Hypothalamus (tissue), 51 donors: ENCODE measurements at regions not wholly inside any gene's neighbourhood (a gene's known extent, or its start where the extent isn't known, plus 50 kb on each side); places are given as distances from the start of the nearest gene placed in this dataset.
A peak's percentile ranks its signal among the peaks of the same experiment; 100 is the strongest.

Source experiments
- DNase-seq, 51 donors: peaks; one replicate each; lab custom pipeline; 2025; lab: John Stamatoyannopoulos, UW

DNA sequence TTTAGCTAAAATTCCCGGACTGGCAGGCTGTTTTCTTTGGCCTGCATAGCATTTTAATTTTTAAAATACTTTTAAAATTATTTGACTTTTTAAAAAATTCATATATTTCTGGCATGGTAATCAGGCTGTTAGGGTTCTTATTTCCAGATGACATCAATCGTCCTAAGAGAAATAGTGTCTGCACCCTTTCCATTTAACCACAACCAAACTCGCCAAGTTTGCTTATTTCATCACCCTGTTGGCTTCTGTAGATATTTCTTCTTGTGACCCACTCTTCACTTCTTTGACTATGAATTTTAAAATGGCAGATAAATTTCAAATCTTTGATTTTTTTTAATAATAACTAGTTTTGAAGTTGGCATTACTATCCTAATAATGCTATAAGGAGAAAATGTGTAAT lies 675.7 kb upstream of the FTMT start:
- DNase-seq: no peak

GRCh38 chr5:121182788-121183490 lies 668.7 kb upstream of the FTMT start:
- DNase-seq: no peak

GRCh38 chr5:121188849-121189248 lies 662.8 kb upstream of the FTMT start:
- DNase-seq: no peak

DNA sequence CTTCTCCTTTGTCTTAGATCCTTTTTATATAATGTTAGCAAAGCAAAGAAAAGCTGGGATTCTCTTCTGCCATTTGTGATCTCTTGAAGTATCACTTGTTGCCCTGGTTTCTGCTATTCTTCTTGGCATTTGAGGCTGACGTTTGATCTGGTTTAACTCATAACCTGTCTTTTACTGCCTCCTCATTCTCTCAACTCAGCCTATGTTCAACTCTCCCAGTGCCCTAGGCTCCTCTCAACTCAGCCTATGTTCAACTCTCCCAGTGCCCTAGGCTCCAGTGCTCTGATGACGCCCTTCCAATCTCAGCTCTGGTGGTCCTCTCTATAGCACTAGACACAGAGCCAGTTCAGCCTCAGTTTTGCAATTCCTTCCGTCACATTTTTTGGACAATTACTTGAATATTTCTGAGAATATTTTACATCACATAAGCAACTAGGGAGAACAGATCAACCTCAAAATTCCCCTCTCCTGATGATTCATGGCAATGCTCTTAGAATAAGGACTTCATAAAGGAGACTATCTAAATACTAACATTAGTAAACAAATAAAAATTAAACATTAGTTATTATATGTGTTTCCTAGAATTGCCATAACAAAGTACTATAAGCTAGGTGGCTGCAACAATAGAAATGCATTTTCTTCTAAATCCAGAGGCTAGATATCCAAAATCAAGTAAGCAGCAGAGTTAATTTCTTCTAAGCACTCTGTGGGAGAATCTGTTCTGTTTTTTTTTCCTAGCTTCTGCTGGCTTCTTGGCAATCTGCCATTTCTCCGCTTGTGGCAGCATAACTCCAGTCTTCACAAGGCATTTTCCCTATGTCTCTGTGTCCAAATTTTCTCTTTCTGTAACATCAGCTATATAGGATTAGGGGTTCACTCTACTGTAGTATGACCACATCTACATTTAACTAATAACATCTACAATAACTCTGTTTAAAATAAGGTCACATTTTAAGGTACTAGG lies 662.1 kb upstream of the FTMT start:
- DNase-seq: peak in 10 of 51 donors; percentile 0 to 20 (median 7)

DNA sequence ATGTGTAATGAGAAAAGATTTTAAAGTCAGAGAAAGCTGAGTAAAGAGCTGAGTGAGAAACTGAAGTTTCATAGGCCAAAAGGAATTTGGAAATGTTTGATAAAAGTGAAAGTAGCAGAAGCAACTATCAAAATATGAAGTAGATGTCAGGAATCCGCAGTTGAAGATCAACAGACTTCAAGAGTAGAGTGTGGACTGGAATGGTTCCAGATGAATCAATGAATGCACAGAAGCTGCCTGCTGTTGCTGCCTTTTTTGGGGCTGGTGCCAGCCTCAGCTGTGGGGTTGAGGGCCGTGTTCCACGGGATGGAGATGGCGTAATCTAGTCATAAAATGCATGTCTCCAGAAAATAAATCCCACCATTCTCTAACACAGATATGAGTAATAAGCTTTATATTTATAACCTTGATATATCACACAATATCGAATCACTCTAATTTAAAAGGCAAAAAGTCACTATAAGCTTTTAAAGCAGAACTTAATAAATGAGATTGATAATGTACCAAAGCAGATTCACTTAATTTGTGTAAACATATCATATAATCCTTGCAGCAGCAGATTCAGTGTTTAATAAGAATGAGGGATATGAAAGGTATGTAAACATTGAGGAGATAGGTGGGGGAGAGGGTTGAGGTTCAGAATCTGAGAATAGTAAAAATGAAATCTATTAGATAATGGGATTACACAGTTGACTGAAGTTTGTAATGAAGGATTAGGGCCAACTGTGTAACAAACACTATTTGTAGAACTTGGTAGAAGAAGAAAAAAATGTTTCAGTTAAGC lies 652.3 kb upstream of the FTMT start:
- peak in 7 of 51 donors; percentile 0 to 19 (median 4) for DNase-seq

DNA sequence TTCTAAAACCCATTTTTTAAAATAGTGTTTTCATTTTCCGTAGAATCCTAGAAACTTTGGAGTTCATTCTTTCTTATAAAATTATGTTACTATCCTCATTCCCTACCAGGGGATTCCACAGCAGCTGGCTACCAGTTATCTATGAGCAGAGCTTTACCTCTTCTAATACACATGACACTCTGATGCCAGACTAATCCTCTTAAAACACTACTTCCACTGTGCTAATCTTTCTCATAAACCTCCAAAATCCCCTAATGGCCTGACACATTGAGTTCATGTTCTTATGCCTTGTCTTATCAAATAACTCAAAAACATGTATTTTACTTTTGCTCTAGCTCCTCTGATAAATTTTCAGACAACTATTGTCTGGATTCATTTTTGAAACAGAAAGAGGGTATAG lies 633.6 kb upstream of the FTMT start:
- DNase-seq: no peak

- DNase-seq: no peak
Measured at GRCh38 chr5:121221483-121221882, 630.2 kb upstream of the FTMT start.

GRCh38 chr5:121226765-121227164 lies 624.9 kb upstream of the FTMT start:
- DNase-seq: no peak

DNA sequence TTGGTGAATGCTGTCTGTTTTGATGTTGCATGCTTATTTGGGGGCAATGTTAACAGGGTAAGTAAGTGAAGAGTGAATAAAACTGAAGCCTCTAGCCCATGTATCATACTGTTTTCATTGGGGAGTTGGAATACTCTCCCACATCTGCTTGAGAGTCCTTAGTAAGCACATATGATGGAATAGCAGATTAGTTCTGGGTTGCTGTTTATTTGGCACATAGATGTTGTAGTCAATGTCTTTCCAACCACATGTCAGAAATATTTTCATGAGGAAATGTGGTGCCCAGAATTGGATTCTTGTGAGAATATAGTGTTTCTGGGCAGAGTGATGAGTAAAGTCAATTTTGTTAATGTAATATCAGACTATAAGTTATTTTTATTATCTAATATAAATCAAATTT lies 611.7 kb upstream of the FTMT start:
- DNase-seq: no peak

- no peak for DNase-seq
Measured at GRCh38 chr5:121246971-121247370, 604.7 kb upstream of the FTMT start.

GRCh38 chr5:121251954-121252353 lies 599.7 kb upstream of the FTMT start:
- DNase-seq: no peak

- no peak for DNase-seq
Measured at GRCh38 chr5:121257621-121258020, 594.1 kb upstream of the FTMT start.

DNA sequence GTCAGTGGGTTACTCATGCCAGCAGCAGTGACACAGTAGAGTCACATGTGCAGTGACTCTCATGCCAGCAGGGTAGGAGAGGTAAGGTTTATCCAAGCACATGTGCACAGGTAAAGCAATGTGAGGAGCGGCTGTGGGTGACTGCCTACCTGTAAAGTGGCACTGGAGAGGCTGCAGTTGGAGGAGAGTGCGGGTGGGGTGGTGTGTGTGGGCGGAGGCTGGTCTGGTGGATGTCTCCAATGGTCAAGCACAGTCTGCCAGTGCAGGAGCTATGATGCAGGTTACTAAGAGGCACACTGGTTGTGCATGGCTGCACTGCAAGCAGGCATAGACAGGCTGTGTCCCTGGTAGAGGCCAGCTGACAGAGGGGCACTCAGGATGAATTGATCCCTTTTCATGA lies 588.2 kb upstream of the FTMT start:
- no peak for DNase-seq

DNA sequence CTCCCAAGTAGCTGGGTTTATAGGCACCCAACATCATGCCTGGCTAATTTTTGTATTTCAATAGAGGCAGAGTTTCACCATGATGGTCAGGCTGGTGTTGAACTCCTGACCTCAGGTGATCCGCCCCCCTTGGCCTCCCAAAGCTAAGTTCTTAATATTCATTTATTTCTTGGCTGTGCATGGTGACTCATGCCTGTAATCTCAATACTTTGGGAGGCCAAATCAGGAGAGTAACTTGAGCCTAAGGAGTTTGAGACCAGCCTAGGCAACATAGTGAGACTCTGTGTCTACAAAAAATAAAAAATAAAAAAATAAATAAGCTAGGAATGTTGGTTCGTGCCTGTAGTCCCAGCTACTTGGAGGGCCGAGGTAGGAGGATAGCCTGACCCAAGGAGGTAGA lies 587.1 kb upstream of the FTMT start:
- no peak for DNase-seq

- no peak for DNase-seq
Measured at GRCh38 chr5:121271546-121271945, 580.1 kb upstream of the FTMT start.

DNA sequence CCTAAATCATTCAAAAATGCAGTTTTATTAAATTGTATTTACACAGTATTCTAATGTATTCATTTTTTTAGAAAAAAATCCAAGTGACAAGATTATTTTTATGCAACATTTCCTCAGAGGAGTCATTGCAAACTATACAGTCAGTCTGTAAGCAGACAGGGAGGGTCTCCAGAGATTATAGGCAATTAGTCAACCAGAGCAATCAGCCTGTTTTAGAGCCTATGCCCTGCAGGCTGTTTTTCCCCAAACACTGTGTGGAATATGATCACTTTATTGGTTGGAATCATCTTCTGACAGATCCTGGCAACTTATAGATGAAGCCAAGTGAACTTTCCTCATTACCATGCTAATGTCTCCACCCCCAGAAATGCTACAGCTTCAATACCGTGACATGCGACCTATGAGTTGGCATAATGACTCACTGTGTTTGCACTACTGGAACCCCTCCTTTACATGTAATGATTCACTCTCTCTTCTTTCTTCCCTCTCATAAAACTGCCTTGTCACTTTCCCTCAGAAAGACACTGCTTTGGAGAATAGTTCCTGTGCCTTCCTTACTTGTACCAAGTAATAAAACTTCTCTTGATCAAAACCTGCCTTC lies 577.7 kb upstream of the FTMT start:
- peak in 1 of 51 donors; percentile 28 for DNase-seq

DNA sequence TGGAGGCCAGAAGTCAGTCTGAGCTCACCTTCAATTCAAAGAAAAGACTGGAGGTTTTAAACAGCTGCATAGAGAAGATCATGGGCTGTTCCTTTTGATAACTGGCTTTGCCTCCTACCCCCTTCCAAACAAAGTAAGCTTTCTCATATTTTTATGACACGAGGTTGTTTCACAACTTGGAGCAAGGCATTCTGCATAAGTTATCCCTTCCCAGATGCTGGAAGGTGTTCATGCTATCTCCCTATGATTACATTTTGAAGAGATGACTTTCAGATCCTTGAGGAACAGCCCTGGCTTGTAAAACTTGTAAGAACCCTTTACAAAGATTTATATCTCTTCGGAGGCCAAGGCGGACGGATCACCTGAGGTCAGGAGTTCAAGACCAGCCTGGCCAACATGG lies 571.9 kb upstream of the FTMT start:
- DNase-seq: no peak

- DNase-seq: no peak
Measured at GRCh38 chr5:121285801-121286521, 565.7 kb upstream of the FTMT start.

DNA sequence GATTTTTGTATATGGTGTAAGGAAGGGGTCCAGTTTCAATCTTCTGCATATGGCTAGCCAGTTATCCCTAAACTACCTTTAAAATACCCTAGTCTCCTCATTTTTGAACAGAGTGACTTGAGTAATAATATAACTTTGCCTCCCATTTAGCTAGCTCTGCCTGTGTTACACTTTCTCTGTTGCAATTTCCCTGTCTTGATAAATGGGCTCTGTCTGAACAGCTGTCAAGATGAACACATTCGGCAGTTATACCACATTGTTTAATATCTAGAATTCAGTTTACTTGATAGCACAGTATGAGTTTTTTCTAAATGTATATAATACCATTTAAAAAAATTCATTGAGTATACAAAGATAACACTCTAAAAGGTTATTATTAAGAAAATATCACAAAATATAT lies 562.9 kb upstream of the FTMT start:
- no peak for DNase-seq

DNA sequence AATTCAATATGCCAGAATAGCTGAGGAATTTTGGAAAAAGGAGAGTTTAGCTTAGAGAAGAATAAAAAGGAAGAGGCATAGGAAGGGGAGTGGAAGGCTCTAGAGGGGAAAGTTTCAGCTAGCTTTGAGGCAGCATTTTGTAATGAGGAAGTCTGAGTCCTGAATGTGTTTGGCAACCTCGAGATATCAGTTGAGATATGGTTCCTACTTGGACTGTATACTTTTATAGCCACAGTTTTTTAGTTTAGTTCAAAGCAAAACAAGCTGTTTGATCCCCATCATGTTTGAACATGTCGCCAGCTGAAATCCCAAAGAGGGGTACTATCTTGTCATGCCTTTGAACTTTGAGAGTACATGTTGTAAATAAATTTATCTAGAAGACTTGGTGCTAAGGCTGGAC lies 559.0 kb upstream of the FTMT start:
- DNase-seq: no peak
